HG03025 (cell line): ENCODE measurements at regions not wholly inside any gene's neighbourhood (a gene's known extent, or its start where the extent isn't known, plus 50 kb on each side); places are given as distances from the start of the nearest gene placed in this dataset.
"Not testable (repeated sequence)": the region's sequence is repeated elsewhere in the genome, so short reads cannot be mapped to it uniquely, and the experiment has no call there.

Source experiments
- ATAC-seq: cut with Tn5 transposase; IDR thresholded peaks from one replicate; pipeline ENCODE4 v1.9.1; 2021; ENCODE audit warnings: mild to moderate bottlenecking, moderate library complexity; ENCODE audit not compliant: unreplicated experiment, low FRiP score

GRCh38 chr16:17992416-17992815 lies 344.1 kb downstream of the NPIPA8 start:
- no peak for ATAC-seq

- no peak for ATAC-seq
Observed at GRCh38 chr16:17989255-17989654, 347.3 kb downstream of the NPIPA8 start.

- no peak for ATAC-seq
Observed at GRCh38 chr16:17988839-17989238, 347.7 kb downstream of the NPIPA8 start.

- no peak for ATAC-seq
Observed at GRCh38 chr16:17986991-17987390, 349.5 kb downstream of the NPIPA8 start.

GRCh38 chr16:17984810-17985209 lies 351.7 kb downstream of the NPIPA8 start:
- no peak for ATAC-seq

GRCh38 chr16:17983847-17984639 lies 352.5 kb downstream of the NPIPA8 start:
- ATAC-seq: no peak

GRCh38 chr16:17983114-17983513 lies 353.4 kb downstream of the NPIPA8 start:
- no peak for ATAC-seq

- ATAC-seq: no peak
Observed at GRCh38 chr16:17977260-17977659, 359.3 kb downstream of the NPIPA8 start.

GRCh38 chr16:17972460-17972943 lies 364.0 kb downstream of the NPIPA8 start:
- ATAC-seq: no peak

GRCh38 chr16:17970816-17971331 lies 365.7 kb downstream of the NPIPA8 start:
- ATAC-seq: no peak

- ATAC-seq: no peak
Observed at GRCh38 chr16:17970157-17970765, 366.3 kb downstream of the NPIPA8 start.

GRCh38 chr16:17965133-17965900 lies 371.2 kb downstream of the NPIPA8 start:
- no peak for ATAC-seq

GRCh38 chr16:17964196-17964595 lies 372.3 kb downstream of the NPIPA8 start:
- ATAC-seq: no peak

- ATAC-seq: no peak
Observed at GRCh38 chr16:17963185-17963836, 373.2 kb downstream of the NPIPA8 start.

- ATAC-seq: no peak
Observed at GRCh38 chr16:17962726-17963125, 373.8 kb downstream of the NPIPA8 start.

- not testable (repeated sequence) for ATAC-seq
Observed at GRCh38 chr16:17961822-17962221, 374.7 kb downstream of the NPIPA8 start.

GRCh38 chr16:17951378-17951777 lies 385.2 kb downstream of the NPIPA8 start:
- no peak for ATAC-seq

GRCh38 chr16:17949982-17950250 lies 386.6 kb downstream of the NPIPA8 start:
- ATAC-seq: no peak

GRCh38 chr16:17949141-17949981 lies 387.2 kb downstream of the NPIPA8 start:
- ATAC-seq: no peak

GRCh38 chr16:17947637-17948036 lies 388.9 kb downstream of the NPIPA8 start:
- ATAC-seq: no peak
